Hepatocyte (in vitro differentiated cells): ENCODE measurements at regions not wholly inside any gene's neighbourhood (a gene's known extent, or its start where the extent isn't known, plus 50 kb on each side); places are given as distances from the start of the nearest gene placed in this dataset.

Source experiments
- DNase-seq: peaks from one replicate; pipeline ENCODE4 v3.0.0-alpha.2; 2016; ENCODE audit warnings: low spot score
- H2AFZ ChIP-seq: fragments of 200-600 bp; sonication (generic); 2 replicates; pipeline ENCODE4 v1.6.0; 2016; ENCODE audit warnings: antibody characterized with exemption, mild to moderate bottlenecking
- H3K27ac ChIP-seq: fragments of 200-600 bp; sonication (generic); 2 replicates; pipeline ENCODE4 v1.5.1; 2016; ENCODE audit warnings: mild to moderate bottlenecking
- H3K27me3 ChIP-seq: fragments of 200-600 bp; sonication (generic); 2 replicates; pipeline ENCODE4 v1.6.1; 2016
- H3K36me3 ChIP-seq: fragments of 200-600 bp; sonication (generic); replicated peaks from 2 replicates; pipeline ENCODE4 v1.5.1; 2016; ENCODE audit warnings: low read depth; ENCODE audit not compliant: insufficient read depth
- H3K4me1 ChIP-seq: fragments of 200-600 bp; sonication (generic); 2 replicates; pipeline ENCODE4 v1.5.1; 2016; ENCODE audit warnings: mild to moderate bottlenecking, moderate library complexity; ENCODE audit not compliant: insufficient read depth
- H3K4me2 ChIP-seq: fragments of 200-600 bp; sonication (generic); 2 replicates; pipeline ENCODE4 v1.6.0; 2016
- H3K4me3 ChIP-seq: fragments of 200-600 bp; sonication (generic); 2 replicates; pipeline ENCODE4 v1.5.1; 2016; ENCODE audit warnings: mild to moderate bottlenecking
- H3K79me2 ChIP-seq: fragments of 200-600 bp; sonication (generic); 2 replicates; pipeline ENCODE4 v1.6.0; 2017; ENCODE audit warnings: mild to moderate bottlenecking
- H3K9me2 ChIP-seq: fragments of 200-600 bp; sonication (generic); replicated peaks from 2 replicates; pipeline ENCODE4 v1.6.0; 2017; ENCODE audit warnings: mild to moderate bottlenecking; ENCODE audit not compliant: insufficient read depth
- H3K9me3 ChIP-seq: fragments of 200-600 bp; sonication (generic); 2 replicates; pipeline ENCODE4 v1.5.1; 2016; ENCODE audit warnings: low read depth, mild to moderate bottlenecking
- H4K20me1 ChIP-seq: fragments of 200-600 bp; sonication (generic); 2 replicates; pipeline ENCODE4 v1.6.0; 2016; ENCODE audit warnings: mild to moderate bottlenecking; ENCODE audit not compliant: insufficient read depth, poor library complexity, severe bottlenecking
- EZH2 ChIP-seq: fragments of 200-600 bp; sonication (generic); IDR thresholded peaks from 2 replicates; pipeline ENCODE4 v1.6.1; 2016; ENCODE audit warnings: antibody characterized with exemption, mild to moderate bottlenecking, borderline replicate concordance
- EZH2phosphoT487 ChIP-seq: fragments of 200-600 bp; sonication (generic); IDR thresholded peaks from one replicate; pipeline ENCODE4 v1.6.1; 2018; ENCODE audit warnings: antibody characterized with exemption, mild to moderate bottlenecking, low read depth, moderate library complexity; ENCODE audit not compliant: unreplicated experiment, severe bottlenecking
- WGBS: methylation state at CpG from one replicate; pipeline ENCODE4 v1.1.6; 2016; ENCODE audit warnings: low lambda C conversion rate; ENCODE audit errors: missing lambda C conversion rate; 5-methylcytosine and 5-hydroxymethylcytosine counted together
- TF ChIP-seq, protein P1 (sequence below): fragments of 200-600 bp; sonication (generic); IDR thresholded peaks from 2 replicates; pipeline ENCODE4 v1.5.1; 2016; ENCODE audit warnings: antibody characterized with exemption, mild to moderate bottlenecking; ENCODE audit not compliant: poor library complexity

DNA sequence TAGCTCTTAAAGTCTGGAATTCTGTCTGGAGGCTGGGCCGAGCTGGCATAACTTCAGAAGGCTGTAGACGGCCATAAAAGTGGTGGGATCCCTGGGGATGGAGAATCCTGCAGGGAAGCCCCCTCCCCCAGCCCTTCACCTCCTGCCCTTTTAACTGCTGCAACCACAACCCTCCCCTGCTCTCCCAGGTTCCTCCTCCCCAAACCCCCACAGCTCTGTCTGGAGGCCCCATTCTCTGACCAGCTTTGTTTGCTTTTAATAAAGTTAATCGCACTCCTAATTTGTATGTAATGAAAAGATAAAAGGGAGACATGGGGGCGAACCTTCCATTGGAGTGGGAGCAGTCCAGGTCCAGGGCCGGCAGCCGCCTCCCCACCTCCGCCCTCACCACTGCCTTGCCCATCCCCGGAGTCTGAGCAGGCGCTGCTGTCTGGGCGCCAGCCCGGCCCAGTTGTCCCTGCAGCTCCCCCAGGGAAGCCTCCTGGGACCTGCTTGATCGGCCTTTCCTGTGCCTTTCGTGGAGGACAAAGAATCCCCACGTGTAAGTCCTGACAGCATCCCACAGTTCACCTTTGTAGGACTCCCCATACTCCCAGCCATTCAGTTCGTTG lies 84.3 kb downstream of the PJA1 start:
- Histone ChIP-seq H3K4me3 (no peak overlapping the region), H3K4me2 (no peak overlapping the region), H2AFZ (no peak overlapping the region), H4K20me1 (no peaks in the 10 kb centered on the region), H3K79me2 (no peaks in the 10 kb centered on the region), H3K27me3 (no peaks in the 10 kb centered on the region), H3K27ac (peak overlapping the region; percentile 40), H3K9me3 (no peaks in the 10 kb centered on the region), H3K4me1 (peaks cover 18% of the 10 kb centered on the region), H3K36me3 (no peaks in the 10 kb centered on the region), H3K9me2 (no peaks in the 10 kb centered on the region)
- TF ChIP-seq, protein P1, sequence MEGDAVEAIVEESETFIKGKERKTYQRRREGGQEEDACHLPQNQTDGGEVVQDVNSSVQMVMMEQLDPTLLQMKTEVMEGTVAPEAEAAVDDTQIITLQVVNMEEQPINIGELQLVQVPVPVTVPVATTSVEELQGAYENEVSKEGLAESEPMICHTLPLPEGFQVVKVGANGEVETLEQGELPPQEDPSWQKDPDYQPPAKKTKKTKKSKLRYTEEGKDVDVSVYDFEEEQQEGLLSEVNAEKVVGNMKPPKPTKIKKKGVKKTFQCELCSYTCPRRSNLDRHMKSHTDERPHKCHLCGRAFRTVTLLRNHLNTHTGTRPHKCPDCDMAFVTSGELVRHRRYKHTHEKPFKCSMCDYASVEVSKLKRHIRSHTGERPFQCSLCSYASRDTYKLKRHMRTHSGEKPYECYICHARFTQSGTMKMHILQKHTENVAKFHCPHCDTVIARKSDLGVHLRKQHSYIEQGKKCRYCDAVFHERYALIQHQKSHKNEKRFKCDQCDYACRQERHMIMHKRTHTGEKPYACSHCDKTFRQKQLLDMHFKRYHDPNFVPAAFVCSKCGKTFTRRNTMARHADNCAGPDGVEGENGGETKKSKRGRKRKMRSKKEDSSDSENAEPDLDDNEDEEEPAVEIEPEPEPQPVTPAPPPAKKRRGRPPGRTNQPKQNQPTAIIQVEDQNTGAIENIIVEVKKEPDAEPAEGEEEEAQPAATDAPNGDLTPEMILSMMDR, result no peak
- TF ChIP-seq EZH2phosphoT487 (no peak), EZH2 (no peak)
- WGBS, result 57% methylated on average over 15 of the region's 15 CpGs
- DNase-seq, result no peak

DNA sequence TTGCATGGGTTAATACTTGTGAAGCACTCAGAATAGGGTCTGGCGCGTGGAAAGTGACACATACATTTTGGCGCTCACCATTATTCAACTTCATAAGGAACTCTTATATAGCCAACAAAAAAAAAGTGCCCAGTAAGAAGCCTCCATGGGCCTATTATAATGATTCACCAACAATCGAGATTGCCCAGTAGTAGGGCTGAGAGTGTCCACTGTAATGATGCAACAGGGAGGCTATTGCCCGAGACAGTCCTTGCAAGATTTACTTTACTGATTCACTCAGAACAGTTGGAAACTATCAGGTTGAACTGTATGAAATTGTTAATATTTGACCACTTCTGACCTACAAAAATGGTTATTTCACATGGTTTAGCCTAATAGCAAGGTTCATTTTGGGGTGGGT lies 86.0 kb downstream of the PJA1 start:
- H3K79me2 ChIP-seq, result no peaks in the 10 kb centered on the region
- 83% methylated on average over 5 of the region's 5 CpGs for WGBS
- H3K27me3 ChIP-seq, result no peaks in the 10 kb centered on the region
- no peak overlapping the region for H3K4me3 ChIP-seq
- H3K9me2 ChIP-seq, result no peaks in the 10 kb centered on the region
- no peak overlapping the region for H2AFZ ChIP-seq
- H3K4me2 ChIP-seq, result no peak overlapping the region
- no peaks in the 10 kb centered on the region for H3K36me3 ChIP-seq
- no peak for TF ChIP-seq EZH2phosphoT487
- TF ChIP-seq, protein P1, result no peak
- no peak for TF ChIP-seq EZH2
- DNase-seq, result no peak
- H3K9me3 ChIP-seq, result no peaks in the 10 kb centered on the region
- no peak overlapping the region for H3K27ac ChIP-seq
- peaks cover 18% of the 10 kb centered on the region for H3K4me1 ChIP-seq
- H4K20me1 ChIP-seq, result no peaks in the 10 kb centered on the region

DNA sequence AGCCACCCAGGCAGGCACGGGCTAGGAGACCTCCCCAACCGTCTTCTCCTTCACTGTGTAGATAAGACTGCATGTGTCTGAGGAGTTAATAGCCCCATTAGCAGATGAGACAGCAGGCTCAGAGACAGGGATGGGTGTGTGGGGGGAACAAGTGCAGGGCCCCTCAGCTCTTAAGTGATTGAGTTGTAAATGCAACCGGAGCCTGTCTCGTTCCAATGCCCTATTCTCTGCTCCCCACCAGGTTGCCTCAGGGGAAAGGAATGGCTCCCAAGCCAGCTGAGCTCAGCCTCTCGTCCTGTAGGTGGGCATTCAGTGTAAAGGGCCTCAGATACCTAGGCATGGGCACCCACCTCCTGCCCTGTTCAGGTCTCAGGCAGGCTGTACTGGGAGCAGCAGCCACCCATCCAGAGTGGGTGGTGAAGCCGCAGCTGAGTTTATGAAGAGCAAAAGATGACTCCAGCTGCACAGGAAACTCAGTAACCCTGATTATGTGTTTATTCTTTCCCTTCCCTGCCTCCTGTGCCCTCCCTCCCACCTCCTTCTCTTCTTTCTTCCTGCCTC lies 87.3 kb downstream of the PJA1 start:
- Histone ChIP-seq H3K4me2 (no peak overlapping the region), H3K79me2 (no peaks in the 10 kb centered on the region), H3K36me3 (no peaks in the 10 kb centered on the region), H3K9me3 (no peaks in the 10 kb centered on the region), H3K4me1 (peaks cover 18% of the 10 kb centered on the region), H3K9me2 (no peaks in the 10 kb centered on the region), H3K27ac (peak overlapping the region; percentile 48), H2AFZ (no peak overlapping the region), H4K20me1 (no peaks in the 10 kb centered on the region), H3K4me3 (no peak overlapping the region), H3K27me3 (no peaks in the 10 kb centered on the region)
- DNase-seq, result no peak
- 49% methylated on average over 6 of the region's 6 CpGs for WGBS
- TF ChIP-seq EZH2phosphoT487 (no peak), EZH2 (no peak)
- TF ChIP-seq, protein P1, result no peak
